Nephron progenitor cell (in vitro differentiated cells): ENCODE measurements at regions not wholly inside any gene's neighbourhood (a gene's known extent, or its start where the extent isn't known, plus 50 kb on each side); places are given as distances from the start of the nearest gene placed in this dataset.

Source experiments
- DNase-seq: peaks from one replicate; pipeline ENCODE4 v3.0.0; 2021
- H3K27ac Mint-ChIP-seq: 2 replicates; pipeline ENCODE4 v1.8.0; 2021; ENCODE audit warnings: mild to moderate bottlenecking, moderate library complexity, mixed read lengths
- H3K27me3 Mint-ChIP-seq: 2 replicates; pipeline ENCODE4 v1.8.0; 2021; ENCODE audit warnings: mild to moderate bottlenecking, low read depth, mixed read lengths; ENCODE audit not compliant: poor library complexity
- H3K36me3 Mint-ChIP-seq: 2 replicates; pipeline ENCODE4 v1.8.0; 2021; ENCODE audit warnings: low read depth, mixed read lengths
- H3K4me1 Mint-ChIP-seq: 2 replicates; pipeline ENCODE4 v1.8.0; 2021; ENCODE audit warnings: mixed read lengths
- H3K4me3 Mint-ChIP-seq: 2 replicates; pipeline ENCODE4 v1.8.0; 2021; ENCODE audit warnings: mild to moderate bottlenecking, moderate library complexity, mixed read lengths
- H3K9me3 Mint-ChIP-seq: 2 replicates; pipeline ENCODE4 v1.8.0; 2021; ENCODE audit warnings: mild to moderate bottlenecking, moderate library complexity, mixed read lengths
- CTCF ChIP-seq: fragments of 200-600 bp; sonication (generic); IDR thresholded peaks from 2 replicates; pipeline ENCODE4 v1.5.0; 2021; ENCODE audit warnings: antibody characterized with exemption

GRCh38 chr6:156347246-156347645 lies 429.9 kb upstream of the ARID1B start:
- Mint-ChIP-seq H3K4me3 (no peak overlapping the region), H3K27ac (no peak overlapping the region), H3K9me3 (no peaks in the 10 kb centered on the region), H3K36me3 (no peaks in the 10 kb centered on the region), H3K4me1 (no peaks in the 10 kb centered on the region), H3K27me3 (peaks cover 16% of the 10 kb centered on the region)
- no peak for DNase-seq
- TF ChIP-seq CTCF = no peak

- DNase-seq = no peak
- no peak overlapping the region for H3K27ac Mint-ChIP-seq
- H3K4me3 Mint-ChIP-seq = no peak overlapping the region
- H3K27me3 Mint-ChIP-seq = peaks cover 10% of the 10 kb centered on the region
- TF ChIP-seq CTCF = no peak
- no peaks in the 10 kb centered on the region for H3K36me3 Mint-ChIP-seq
- H3K9me3 Mint-ChIP-seq = no peaks in the 10 kb centered on the region
- H3K4me1 Mint-ChIP-seq = no peaks in the 10 kb centered on the region
Measured at GRCh38 chr6:156345700-156346099, 431.5 kb upstream of the ARID1B start.

GRCh38 chr6:156344491-156344890 lies 432.7 kb upstream of the ARID1B start:
- H3K36me3 Mint-ChIP-seq = no peaks in the 10 kb centered on the region
- no peaks in the 10 kb centered on the region for H3K9me3 Mint-ChIP-seq
- no peak for DNase-seq
- H3K4me1 Mint-ChIP-seq = no peaks in the 10 kb centered on the region
- H3K27me3 Mint-ChIP-seq = peaks cover 10% of the 10 kb centered on the region
- H3K4me3 Mint-ChIP-seq = no peak overlapping the region
- no peak overlapping the region for H3K27ac Mint-ChIP-seq
- TF ChIP-seq CTCF = no peak

- Mint-ChIP-seq H3K27ac (no peak overlapping the region), H3K36me3 (peaks cover 7% of the 10 kb centered on the region), H3K27me3 (peaks cover 12% of the 10 kb centered on the region), H3K4me3 (no peak overlapping the region), H3K9me3 (peaks cover 11% of the 10 kb centered on the region), H3K4me1 (peaks cover 6% of the 10 kb centered on the region)
- no peak for TF ChIP-seq CTCF
- no peak for DNase-seq
Measured at GRCh38 chr6:156337801-156338200, 439.4 kb upstream of the ARID1B start.

- Mint-ChIP-seq H3K4me1 (peaks cover 6% of the 10 kb centered on the region), H3K27ac (no peak overlapping the region), H3K27me3 (peaks cover 9% of the 10 kb centered on the region), H3K36me3 (peaks cover 11% of the 10 kb centered on the region), H3K9me3 (peaks cover 22% of the 10 kb centered on the region), H3K4me3 (no peak overlapping the region)
- DNase-seq = no peak
- TF ChIP-seq CTCF = no peak
Measured at GRCh38 chr6:156336733-156337132, 440.4 kb upstream of the ARID1B start.

GRCh38 chr6:156336089-156336488 lies 441.1 kb upstream of the ARID1B start:
- Mint-ChIP-seq H3K4me3 (no peak overlapping the region), H3K4me1 (peaks cover 6% of the 10 kb centered on the region), H3K27ac (no peak overlapping the region), H3K9me3 (peaks cover 28% of the 10 kb centered on the region), H3K27me3 (peaks cover 9% of the 10 kb centered on the region), H3K36me3 (peaks cover 17% of the 10 kb centered on the region)
- no peak for TF ChIP-seq CTCF
- DNase-seq = peak; percentile 28
